Suprapubic skin (tissue), 4 donors: ENCODE measurements at regions not wholly inside any gene's neighbourhood (a gene's known extent, or its start where the extent isn't known, plus 50 kb on each side); places are given as distances from the start of the nearest gene placed in this dataset.

Experiments
- DNase-seq, 2 donors: peaks; one replicate each; pipeline ENCODE4 v3.0.0-alpha.2; 2019; ENCODE audit warnings: low spot score in 2 of 2
- H3K27ac ChIP-seq: fragments of 200-600 bp; sonication (generic); one replicate; pipeline ENCODE4 v1.5.1; 2019
- H3K27me3 ChIP-seq: fragments of 200-600 bp; sonication (generic); one replicate; pipeline ENCODE4 v1.5.1; 2019
- H3K36me3 ChIP-seq: fragments of 200-600 bp; sonication (generic); one replicate; pipeline ENCODE4 v1.5.1; 2019
- H3K4me1 ChIP-seq: fragments of 200-600 bp; sonication (generic); one replicate; pipeline ENCODE4 v1.5.1; 2019
- H3K4me3 ChIP-seq: fragments of 200-600 bp; sonication (generic); one replicate; pipeline ENCODE4 v1.5.1; 2019; ENCODE audit warnings: mild to moderate bottlenecking
- H3K9me3 ChIP-seq: fragments of 200-600 bp; sonication (generic); one replicate; pipeline ENCODE4 v1.5.1; 2019
- CTCF ChIP-seq, 2 donors: fragments of 200-600 bp in 1 of 2; fragments of 450-650 bp in 1 of 2; sonication (generic) in 1 of 2; IDR thresholded peaks; one replicate each; pipeline ENCODE4 v1.5.1; 2016 to 2019; ENCODE audit warnings: antibody characterized with exemption in 2 of 2, mild to moderate bottlenecking in 1 of 2, moderate library complexity in 1 of 2
- EP300 ChIP-seq: sonication (generic); formaldehyde crosslinking; IDR thresholded peaks from one replicate; pipeline ENCODE4 v1.6.1; 2017; ENCODE audit warnings: antibody characterized with exemption
- POLR2A ChIP-seq, 2 donors: fragments of 450-650 bp; IDR thresholded peaks; one replicate each; pipeline ENCODE4 v1.6.1; 2017; ENCODE audit warnings: antibody characterized with exemption in 2 of 2, mild to moderate bottlenecking in 2 of 2, moderate library complexity in 2 of 2
- POLR2AphosphoS5 ChIP-seq, 3 donors: sonication (generic); formaldehyde crosslinking; IDR thresholded peaks; one replicate each; pipeline ENCODE4 v1.6.1; 2017; ENCODE audit warnings: antibody characterized with exemption in 3 of 3
- WGBS: methylation state at CpG from one replicate; pipeline ENCODE4 v1.1.5; 2018; 5-methylcytosine and 5-hydroxymethylcytosine counted together

- no peak overlapping the region for H3K4me3 ChIP-seq
- 74% methylated on average over 1 of the region's 1 CpG for WGBS
- H3K4me1 ChIP-seq = no peaks in the 10 kb centered on the region
- no peak overlapping the region for H3K27ac ChIP-seq
- no peak for TF ChIP-seq POLR2AphosphoS5 (IDR thresholded peaks at IDR 0.05)
- no peak for TF ChIP-seq EP300
- no peak for TF ChIP-seq POLR2A (IDR thresholded peaks at IDR 0.05)
- no peak for TF ChIP-seq CTCF (IDR thresholded peaks at IDR 0.05)
- DNase-seq = no peak
- peaks cover 9% of the 10 kb centered on the region for H3K27me3 ChIP-seq
- no peaks in the 10 kb centered on the region for H3K9me3 ChIP-seq
- no peaks in the 10 kb centered on the region for H3K36me3 ChIP-seq
These were observed 117.7 kb downstream of the WT1 start for GRCh38 chr11:32317643-32318042.

GRCh38 chr11:32318071-32319055 is 117.0 kb downstream of the WT1 start:
- no peaks in the 10 kb centered on the region for H3K4me1 ChIP-seq
- WGBS = 81% methylated on average over 5 of the region's 5 CpGs
- H3K4me3 ChIP-seq = no peak overlapping the region
- no peak for DNase-seq
- no peaks in the 10 kb centered on the region for H3K36me3 ChIP-seq
- no peak overlapping the region for H3K27ac ChIP-seq
- TF ChIP-seq CTCF (IDR thresholded peaks at IDR 0.05) = no peak
- TF ChIP-seq EP300 = no peak
- no peak for TF ChIP-seq POLR2A (IDR thresholded peaks at IDR 0.05)
- TF ChIP-seq POLR2AphosphoS5 (IDR thresholded peaks at IDR 0.05) = no peak
- H3K9me3 ChIP-seq = no peaks in the 10 kb centered on the region
- peaks cover 9% of the 10 kb centered on the region for H3K27me3 ChIP-seq

GRCh38 chr11:32323814-32324130 is 111.6 kb downstream of the WT1 start:
- Histone ChIP-seq H3K27me3 (peaks cover 9% of the 10 kb centered on the region), H3K4me1 (no peaks in the 10 kb centered on the region), H3K27ac (no peak overlapping the region), H3K36me3 (no peaks in the 10 kb centered on the region), H3K9me3 (no peaks in the 10 kb centered on the region), H3K4me3 (no peak overlapping the region)
- DNase-seq = no peak
- WGBS = 17% methylated on average over 3 of the region's 3 CpGs
- TF ChIP-seq EP300 = no peak
- TF ChIP-seq POLR2A (IDR thresholded peaks at IDR 0.05) = no peak
- TF ChIP-seq CTCF (IDR thresholded peaks at IDR 0.05) = no peak
- TF ChIP-seq POLR2AphosphoS5 (IDR thresholded peaks at IDR 0.05) = no peak

- no peak for TF ChIP-seq POLR2A (IDR thresholded peaks at IDR 0.05)
- no peak for TF ChIP-seq POLR2AphosphoS5 (IDR thresholded peaks at IDR 0.05)
- 65% methylated on average over 3 of the region's 3 CpGs for WGBS
- H3K27me3 ChIP-seq = peaks cover 6% of the 10 kb centered on the region
These were observed 110.2 kb downstream of the WT1 start for GRCh38 chr11:32325187-32325586.

GRCh38 chr11:32325725-32326124 is 109.6 kb downstream of the WT1 start:
- Histone ChIP-seq H3K4me1 (no peaks in the 10 kb centered on the region), H3K4me3 (no peak overlapping the region), H3K9me3 (no peaks in the 10 kb centered on the region), H3K27me3 (peaks cover 6% of the 10 kb centered on the region), H3K27ac (no peak overlapping the region), H3K36me3 (no peaks in the 10 kb centered on the region)
- DNase-seq = no peak
- no peak for TF ChIP-seq POLR2AphosphoS5 (IDR thresholded peaks at IDR 0.05)
- no peak for TF ChIP-seq EP300
- no peak for TF ChIP-seq CTCF (IDR thresholded peaks at IDR 0.05)
- no peak for TF ChIP-seq POLR2A (IDR thresholded peaks at IDR 0.05)
- WGBS = 93% methylated on average over 2 of the region's 2 CpGs

More at GRCh38 chr11:32325187-32325586, 110.2 kb downstream of the WT1 start:
- no peak for DNase-seq
- Histone ChIP-seq H3K27ac (no peak overlapping the region), H3K36me3 (no peaks in the 10 kb centered on the region), H3K4me1 (no peaks in the 10 kb centered on the region), H3K9me3 (no peaks in the 10 kb centered on the region), H3K4me3 (no peak overlapping the region)
